Panc1 (cell line): ENCODE measurements at regions not wholly inside any gene's neighbourhood (a gene's known extent, or its start where the extent isn't known, plus 50 kb on each side); places are given as distances from the start of the nearest gene placed in this dataset.

Experiments
- ATAC-seq: fragments of 200-7000 bp; cut with Tn5 transposase; 2 replicates; pipeline ENCODE4 v1.9.1; 2020; ENCODE audit warnings: mild to moderate bottlenecking, moderate library complexity
- BruUV-seq: library from RNA; stranded (reverse); fragments of 400-500 nt; replicated peaks from 2 replicates; lab custom pipeline; 2021; lab: Mats Ljungman, UMichigan
- CTCF ChIA-PET: fragments of 300-600 bp; sonication (Branson Sonifier 250); formaldehyde crosslinking; loops from one replicate; lab custom pipeline; 2022; ENCODE audit warnings: antibody characterized with exemption; lab: Charles Lee
- POLR2A ChIA-PET: fragments of 300-600 bp; sonication (Branson Sonifier 250); formaldehyde crosslinking; loops from one replicate; lab custom pipeline; 2022; ENCODE audit warnings: antibody characterized with exemption; lab: Charles Lee
- DNase-seq: peaks from one replicate; pipeline ENCODE4 v3.0.0-alpha.2; 2010; ENCODE audit warnings: low read depth, low spot score
- H3K27ac ChIP-seq: 2 replicates; pipeline ENCODE4 v1.5.1; 2011; ENCODE audit warnings: mild to moderate bottlenecking, low read length, inconsistent platforms
- H3K27me3 ChIP-seq: fragments of 200-500 bp; sonication (Bioruptor generic); 2 replicates; pipeline ENCODE4 v1.6.0; 2014; ENCODE audit warnings: low read length, inconsistent platforms; ENCODE audit not compliant: control insufficient read depth, insufficient read depth
- H3K36me3 ChIP-seq: fragments of 200-500 bp; sonication (Bioruptor generic); 2 replicates; pipeline ENCODE4 v1.5.1; 2014; ENCODE audit warnings: inconsistent platforms, mild to moderate bottlenecking, low read length, moderate library complexity; ENCODE audit not compliant: control insufficient read depth, insufficient read depth
- H3K4me1 ChIP-seq: 2 replicates; pipeline ENCODE4 v1.5.1; 2011; ENCODE audit warnings: inconsistent platforms, mild to moderate bottlenecking, low read length, moderate library complexity; ENCODE audit not compliant: control insufficient read depth, insufficient read depth
- H3K4me3 ChIP-seq, 2 experiments: 2 replicates each; pipeline ENCODE4 v1.5.1; 2011 to 2012; ENCODE audit warnings: low read depth in 2 of 2, low read length in 2 of 2, mild to moderate bottlenecking in 2 of 2, inconsistent platforms in 1 of 2, moderate library complexity in 1 of 2
- H3K9me3 ChIP-seq: fragments of 200-500 bp; sonication (Bioruptor generic); 2 replicates; pipeline ENCODE4 v1.5.1; 2014; ENCODE audit warnings: low read depth, mild to moderate bottlenecking, inconsistent platforms, low read length, moderate library complexity; ENCODE audit not compliant: control insufficient read depth, insufficient read depth
- CTCF ChIP-seq: fragments of 450-650 bp; IDR thresholded peaks from 2 replicates; pipeline ENCODE4 v1.5.1; 2017; ENCODE audit warnings: mild to moderate bottlenecking
- POLR2AphosphoS5 ChIP-seq: IDR thresholded peaks from 2 replicates; pipeline ENCODE4 v1.6.1; 2012; ENCODE audit warnings: mild to moderate bottlenecking, low read depth, low read length, moderate library complexity
- REST ChIP-seq, 2 experiments: IDR thresholded peaks; 2 replicates each; pipeline ENCODE4 v1.6.1; 2011 to 2012; ENCODE audit warnings: low read depth in 2 of 2, control low read depth in 1 of 2, low read length in 1 of 2, mild to moderate bottlenecking in 1 of 2, moderate library complexity in 1 of 2; ENCODE audit not compliant: insufficient read depth in 1 of 2
- SIN3A ChIP-seq: IDR thresholded peaks from 2 replicates; pipeline ENCODE4 v1.6.1; 2012; ENCODE audit warnings: low read depth, mild to moderate bottlenecking, low read length, moderate library complexity, borderline replicate concordance; ENCODE audit not compliant: insufficient read depth
- TCF7L2 ChIP-seq: IDR thresholded peaks from 2 replicates; pipeline ENCODE4 v1.6.1; 2011; ENCODE audit warnings: mild to moderate bottlenecking, low read depth, low read length, inconsistent platforms
- in situ Hi-C: cut with HindIII; loops from 2 replicates; pipeline ENCODE4 v1.10.0; 2016; ENCODE audit warnings: low sequenced_read_pairs, low pct_unique_long_range_greater_than_20kb
- intact Hi-C: fragments of 100-400 bp; cut with micrococcal nuclease; formaldehyde crosslinking; loops from one replicate; pipeline ENCODE4 v1.10.0; 2022; ENCODE audit not compliant: unreplicated experiment

- ChIA-PET CTCF (no interaction called here), POLR2A (no interaction called here)
- in situ Hi-C loops: no loop called here
Measured at GRCh38 chr12:103144278-103144677, 186.8 kb downstream of the ASCL1 start.

GRCh38 chr12:103160622-103161021 lies 203.1 kb downstream of the ASCL1 start:
- Histone ChIP-seq H3K4me1 (no peaks in the 10 kb centered on the region), H3K4me3 (no peak overlapping the region), H3K36me3 (no peaks in the 10 kb centered on the region), H3K27ac (no peak overlapping the region), H3K27me3 (no peaks in the 10 kb centered on the region), H3K9me3 (no peaks in the 10 kb centered on the region)
- TF ChIP-seq CTCF: no peak
- no peak for TF ChIP-seq SIN3A
- TF ChIP-seq POLR2AphosphoS5: no peak
- no peak for TF ChIP-seq REST (IDR thresholded peaks at IDR 0.05; ENCODE audit: insufficient read depth in 1 of 2, low read depth in 2 of 2, low read length in 1 of 2)
- TF ChIP-seq TCF7L2: no peak
- POLR2A ChIA-PET: no interaction called here
- ATAC-seq (no peak), DNase-seq (no peak)
- CTCF ChIA-PET: no interaction called here
- intact Hi-C loops (no loop called here), in situ Hi-C loops (no loop called here)
- no TSS peak for BruUV-seq

More at GRCh38 chr12:103144278-103144677, 186.8 kb downstream of the ASCL1 start:
- Histone ChIP-seq H3K27ac (no peak overlapping the region), H3K36me3 (no peaks in the 10 kb centered on the region), H3K27me3 (no peaks in the 10 kb centered on the region), H3K4me3 (no peak overlapping the region), H3K9me3 (no peaks in the 10 kb centered on the region; the same call in 1 of the 2 replicates), H3K4me1 (no peaks in the 10 kb centered on the region)
- no TSS peak for BruUV-seq
- DNase-seq (no peak), ATAC-seq (no peak)
- TF ChIP-seq SIN3A (no peak), REST (IDR thresholded peaks at IDR 0.05; ENCODE audit: insufficient read depth in 1 of 2, low read depth in 2 of 2, low read length in 1 of 2) (no peak), TCF7L2 (no peak), CTCF (no peak), POLR2AphosphoS5 (no peak)
- intact Hi-C loops: no loop called here
